Endothelial cell (in vitro differentiated cells): ENCODE measurements at regions not wholly inside any gene's neighbourhood (a gene's known extent, or its start where the extent isn't known, plus 50 kb on each side); places are given as distances from the start of the nearest gene placed in this dataset.
"Not testable (repeated sequence)": the region's sequence is repeated elsewhere in the genome, so short reads cannot be mapped to it uniquely, and the experiment has no call there.

Experiments
- DNase-seq: peaks from one replicate; pipeline ENCODE4 v3.0.0; 2021; ENCODE audit warnings: low spot score
- H3K27ac Mint-ChIP-seq: one replicate; pipeline ENCODE4 v1.8.0; 2021; ENCODE audit warnings: mixed read lengths, inconsistent platforms; ENCODE audit not compliant: unreplicated experiment
- H3K27me3 Mint-ChIP-seq: one replicate; pipeline ENCODE4 v1.8.0; 2021; ENCODE audit warnings: mild to moderate bottlenecking, moderate library complexity, mixed read lengths, inconsistent platforms; ENCODE audit not compliant: unreplicated experiment
- H3K36me3 Mint-ChIP-seq: one replicate; pipeline ENCODE4 v1.8.0; 2021; ENCODE audit warnings: mild to moderate bottlenecking, low read depth, mixed read lengths, inconsistent platforms; ENCODE audit not compliant: unreplicated experiment
- H3K4me1 Mint-ChIP-seq: one replicate; pipeline ENCODE4 v1.8.0; 2021; ENCODE audit warnings: mild to moderate bottlenecking, mixed read lengths, inconsistent platforms; ENCODE audit not compliant: unreplicated experiment
- H3K4me3 Mint-ChIP-seq: one replicate; pipeline ENCODE4 v1.8.0; 2021; ENCODE audit warnings: mild to moderate bottlenecking, mixed read lengths, inconsistent platforms; ENCODE audit not compliant: unreplicated experiment
- H3K9me3 Mint-ChIP-seq: one replicate; pipeline ENCODE4 v1.8.0; 2021; ENCODE audit warnings: mixed read lengths, inconsistent platforms; ENCODE audit not compliant: unreplicated experiment
- CTCF ChIP-seq: fragments of 200-600 bp; sonication (generic); IDR thresholded peaks from one replicate; pipeline ENCODE4 v1.5.0; 2021; ENCODE audit warnings: antibody characterized with exemption; ENCODE audit not compliant: unreplicated experiment

- not testable (repeated sequence) for DNase-seq, H3K36me3 Mint-ChIP-seq, H3K27me3 Mint-ChIP-seq, H3K4me3 Mint-ChIP-seq, H3K4me1 Mint-ChIP-seq, H3K9me3 Mint-ChIP-seq, H3K27ac Mint-ChIP-seq
- peak; percentile 49 for TF ChIP-seq CTCF
These were observed 140.9 kb downstream of the LIG4 start for GRCh38 chr13:108074429-108074828.

- Mint-ChIP-seq H3K9me3 (no peaks in the 10 kb centered on the region), H3K4me1 (peaks cover 4% of the 10 kb centered on the region), H3K36me3 (no peaks in the 10 kb centered on the region), H3K4me3 (no peak overlapping the region), H3K27ac (no peak overlapping the region), H3K27me3 (peaks cover 2% of the 10 kb centered on the region)
- TF ChIP-seq CTCF = no peak
- DNase-seq = no peak
These were observed 144.4 kb downstream of the LIG4 start for GRCh38 chr13:108070925-108071324.

GRCh38 chr13:108070491-108070890 lies 144.8 kb downstream of the LIG4 start:
- H3K4me3 Mint-ChIP-seq = no peak overlapping the region
- H3K36me3 Mint-ChIP-seq = no peaks in the 10 kb centered on the region
- H3K27me3 Mint-ChIP-seq = peaks cover 2% of the 10 kb centered on the region
- H3K9me3 Mint-ChIP-seq = no peaks in the 10 kb centered on the region
- H3K27ac Mint-ChIP-seq = no peak overlapping the region
- no peak for DNase-seq
- TF ChIP-seq CTCF = no peak
- H3K4me1 Mint-ChIP-seq = peaks cover 4% of the 10 kb centered on the region

GRCh38 chr13:108069521-108070210 lies 145.7 kb downstream of the LIG4 start:
- H3K4me3 Mint-ChIP-seq = no peak overlapping the region
- peaks cover 2% of the 10 kb centered on the region for H3K27me3 Mint-ChIP-seq
- H3K36me3 Mint-ChIP-seq = no peaks in the 10 kb centered on the region
- DNase-seq = no peak
- H3K27ac Mint-ChIP-seq = no peak overlapping the region
- TF ChIP-seq CTCF = no peak
- no peaks in the 10 kb centered on the region for H3K9me3 Mint-ChIP-seq
- peaks cover 4% of the 10 kb centered on the region for H3K4me1 Mint-ChIP-seq

- not testable (repeated sequence) for DNase-seq, H3K4me1 Mint-ChIP-seq, H3K36me3 Mint-ChIP-seq, H3K27me3 Mint-ChIP-seq, H3K4me3 Mint-ChIP-seq, H3K27ac Mint-ChIP-seq, H3K9me3 Mint-ChIP-seq
These were observed 151.0 kb downstream of the LIG4 start for GRCh38 chr13:108064372-108064771.
